Transverse colon (tissue), 4 donors: ENCODE measurements at regions not wholly inside any gene's neighbourhood (a gene's known extent, or its start where the extent isn't known, plus 50 kb on each side); places are given as distances from the start of the nearest gene placed in this dataset.

Experiments
- DNase-seq: peaks from one replicate; pipeline ENCODE4 v3.0.0-alpha.2; 2019
- H3K27ac ChIP-seq, 4 donors: fragments of 200-600 bp; sonication (generic); 2 replicates each; pipeline ENCODE4 v1.5.1; 2016 to 2018; ENCODE audit warnings: inconsistent platforms in 4 of 4
- H3K27me3 ChIP-seq: fragments of 200-600 bp; sonication (generic); 2 replicates; pipeline ENCODE4 v1.5.1; 2017; ENCODE audit warnings: inconsistent platforms
- H3K36me3 ChIP-seq, 4 donors: fragments of 200-600 bp; sonication (generic); 2 replicates each; pipeline ENCODE4 v1.5.1; 2017 to 2019; ENCODE audit warnings: inconsistent platforms in 4 of 4
- H3K4me1 ChIP-seq, 4 donors: fragments of 200-600 bp; sonication (generic); 2 replicates each; pipeline ENCODE4 v1.5.1; 2017 to 2020; ENCODE audit warnings: inconsistent platforms in 4 of 4
- H3K4me3 ChIP-seq, 4 donors: fragments of 200-600 bp; sonication (generic); 1 replicate in 1 of 4; 2 replicates in 3 of 4; pipeline versions ENCODE4 v1.5.1 to v1.6.1; 2017 to 2019; ENCODE audit warnings: inconsistent platforms in 4 of 4
- H3K9me3 ChIP-seq, 2 donors: fragments of 200-600 bp; sonication (generic); 2 replicates each; pipeline ENCODE4 v1.5.1; 2017 to 2019; ENCODE audit warnings: inconsistent platforms in 2 of 2
- EP300 ChIP-seq: sonication (generic); formaldehyde crosslinking; IDR thresholded peaks from one replicate; pipeline ENCODE4 v1.6.1; 2017; ENCODE audit warnings: antibody characterized with exemption, low read depth
- POLR2A ChIP-seq: fragments of 450-650 bp; IDR thresholded peaks from one replicate; pipeline ENCODE4 v1.6.1; 2016; ENCODE audit warnings: antibody characterized with exemption, mild to moderate bottlenecking, moderate library complexity
- POLR2AphosphoS5 ChIP-seq, 3 donors: sonication (generic); formaldehyde crosslinking; IDR thresholded peaks; one replicate each; pipeline ENCODE4 v1.6.1; 2016; ENCODE audit warnings: antibody characterized with exemption in 3 of 3
- WGBS, 2 donors: methylation state at CpG; one replicate each; pipeline ENCODE4 v1.1.5; 2018; ENCODE audit warnings: low coverage in 1 of 2; 5-methylcytosine and 5-hydroxymethylcytosine counted together
- in situ Hi-C, 4 donors: fragments of 200-750 bp; cut with MboI; loops; one replicate each; pipeline versions ENCODE4 v1.15.0 to v1.15.1; 2017; ENCODE audit warnings: low sequenced_read_pairs in 3 of 4, low pct_ligation_motif_present in 1 of 4, low pct_unique_long_range_greater_than_20kb in 1 of 4
- intact Hi-C: fragments of 100-400 bp; cut with DNase I; formaldehyde crosslinking; loops from one replicate; pipeline ENCODE4 v1.15.1; 2023; ENCODE audit warnings: low total_unique reads
- TF ChIP-seq, protein P1 (sequence below), 5 experiments: fragments of 200-600 bp in 3 of 5; fragments of 450-650 bp in 2 of 5; sonication (generic) in 3 of 5; IDR thresholded peaks; 1 replicate in 2 of 5; 2 replicates in 3 of 5; pipeline ENCODE4 v1.5.1; 2016 to 2017; ENCODE audit warnings: antibody characterized with exemption in 5 of 5, inconsistent platforms in 3 of 5, mild to moderate bottlenecking in 2 of 5, moderate library complexity in 1 of 5

DNA sequence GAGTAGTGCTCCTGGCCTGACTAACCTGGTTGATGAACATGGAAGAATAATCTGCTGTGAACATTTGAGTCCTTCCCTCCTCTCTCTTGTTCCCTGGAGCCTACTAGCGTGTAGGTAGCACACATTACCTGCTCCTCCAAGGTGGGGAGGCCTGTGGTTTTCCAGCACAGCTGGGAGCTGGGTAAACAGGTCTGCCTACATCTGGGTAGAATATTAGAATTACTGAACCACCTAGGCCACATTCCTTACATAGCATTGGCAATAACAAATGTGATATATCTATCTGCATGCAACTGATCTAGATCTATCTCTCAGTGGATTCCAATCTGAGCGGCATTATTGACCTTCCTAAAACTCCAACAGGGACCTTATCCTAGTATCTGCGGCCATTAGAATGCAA, 151.0 kb upstream of the ZNF366 start:
- DNase-seq = no peak
- Histone ChIP-seq H3K27me3 (no peaks in the 10 kb centered on the region), H3K9me3 (no peaks in the 10 kb centered on the region), H3K4me3 (no peak overlapping the region), H3K36me3 (no peaks in the 10 kb centered on the region), H3K4me1 (peaks cover 0 to 3% (median 0%) of the 10 kb centered on the region in 4 donors), H3K27ac (no peak overlapping the region)
- no peak for TF ChIP-seq POLR2AphosphoS5 (IDR thresholded peaks at IDR 0.05)
- no peak for TF ChIP-seq POLR2A
- no peak for TF ChIP-seq EP300
- TF ChIP-seq, protein P1, sequence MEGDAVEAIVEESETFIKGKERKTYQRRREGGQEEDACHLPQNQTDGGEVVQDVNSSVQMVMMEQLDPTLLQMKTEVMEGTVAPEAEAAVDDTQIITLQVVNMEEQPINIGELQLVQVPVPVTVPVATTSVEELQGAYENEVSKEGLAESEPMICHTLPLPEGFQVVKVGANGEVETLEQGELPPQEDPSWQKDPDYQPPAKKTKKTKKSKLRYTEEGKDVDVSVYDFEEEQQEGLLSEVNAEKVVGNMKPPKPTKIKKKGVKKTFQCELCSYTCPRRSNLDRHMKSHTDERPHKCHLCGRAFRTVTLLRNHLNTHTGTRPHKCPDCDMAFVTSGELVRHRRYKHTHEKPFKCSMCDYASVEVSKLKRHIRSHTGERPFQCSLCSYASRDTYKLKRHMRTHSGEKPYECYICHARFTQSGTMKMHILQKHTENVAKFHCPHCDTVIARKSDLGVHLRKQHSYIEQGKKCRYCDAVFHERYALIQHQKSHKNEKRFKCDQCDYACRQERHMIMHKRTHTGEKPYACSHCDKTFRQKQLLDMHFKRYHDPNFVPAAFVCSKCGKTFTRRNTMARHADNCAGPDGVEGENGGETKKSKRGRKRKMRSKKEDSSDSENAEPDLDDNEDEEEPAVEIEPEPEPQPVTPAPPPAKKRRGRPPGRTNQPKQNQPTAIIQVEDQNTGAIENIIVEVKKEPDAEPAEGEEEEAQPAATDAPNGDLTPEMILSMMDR (IDR thresholded peaks at IDR 0.05) = no peak
- WGBS, 2 donors = 97 to 100% methylated on average over 1 to 3 of the region's 3 CpGs
- in situ Hi-C loops (no loop called here), intact Hi-C loops (no loop called here)

DNA sequence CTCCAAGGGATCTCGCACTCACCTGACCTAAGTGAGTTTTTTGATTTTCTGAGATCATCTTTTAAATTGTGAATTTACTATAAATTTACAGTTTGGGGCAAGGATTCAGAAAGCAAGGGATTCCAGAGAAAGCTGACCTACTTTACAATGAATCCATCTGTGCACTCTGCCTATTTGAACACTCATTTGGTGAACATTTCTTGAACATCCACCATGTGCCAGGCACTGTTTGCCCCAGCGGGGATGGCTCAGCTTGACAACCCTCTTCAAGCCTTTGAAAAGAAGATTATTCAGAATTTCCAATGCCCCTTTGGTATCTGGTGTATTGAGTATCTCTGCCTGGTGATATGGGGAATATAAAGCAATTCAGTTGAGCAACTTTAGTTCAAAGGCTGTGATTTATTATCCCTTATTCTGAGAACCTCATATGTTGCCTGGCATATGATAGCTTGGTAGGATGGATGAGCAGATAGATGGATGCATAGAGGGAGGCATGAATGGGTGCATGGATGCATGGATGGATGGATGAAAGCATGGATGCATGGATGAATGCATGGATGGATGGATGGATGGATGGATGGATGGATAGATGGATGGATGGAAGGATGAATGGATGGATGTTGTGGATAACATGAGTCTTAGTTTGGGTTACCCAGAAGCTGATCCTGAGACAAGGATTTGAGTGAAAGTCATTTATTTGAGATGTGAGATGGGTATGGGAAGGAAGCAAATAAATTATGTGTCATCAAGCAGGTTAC, 149.7 kb upstream of the ZNF366 start:
- intact Hi-C loops = no loop called here
- TF ChIP-seq, protein P1 (IDR thresholded peaks at IDR 0.05) = no peak
- TF ChIP-seq POLR2A (no peak), EP300 (no peak), POLR2AphosphoS5 (IDR thresholded peaks at IDR 0.05) (no peak)
- 90 to 93% methylated on average over 2 of the region's 2 CpGs for WGBS, 2 donors
- Histone ChIP-seq H3K4me1 (peaks cover 0 to 3% (median 0%) of the 10 kb centered on the region in 4 donors), H3K9me3 (no peaks in the 10 kb centered on the region), H3K27ac (no peak overlapping the region), H3K27me3 (no peaks in the 10 kb centered on the region), H3K36me3 (no peaks in the 10 kb centered on the region), H3K4me3 (no peak overlapping the region)
- DNase-seq = no peak
- in situ Hi-C loops = no loop called here

DNA sequence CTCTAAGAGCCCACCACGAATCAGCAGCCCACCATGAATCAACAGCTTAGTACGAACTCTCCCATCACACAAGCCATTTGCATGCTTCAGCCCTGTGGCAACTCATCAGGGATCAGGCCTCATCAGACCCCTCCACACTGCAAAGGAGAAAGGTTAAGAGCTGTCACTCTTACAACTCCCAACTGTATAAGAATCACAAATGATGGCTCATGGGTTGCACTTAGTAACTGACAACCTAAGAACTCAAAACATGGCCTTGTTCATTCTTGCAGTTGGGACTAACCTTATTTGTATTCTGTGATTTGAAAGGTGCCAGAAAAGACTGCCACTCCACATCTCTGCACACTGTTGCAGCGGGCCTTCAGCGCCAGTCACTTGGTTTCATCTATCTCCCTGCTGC, 149.1 kb upstream of the ZNF366 start:
- TF ChIP-seq POLR2A = no peak
- no peak for TF ChIP-seq POLR2AphosphoS5 (IDR thresholded peaks at IDR 0.05)
- TF ChIP-seq, protein P1 (IDR thresholded peaks at IDR 0.05) = no peak
- TF ChIP-seq EP300 = no peak
- no peaks in the 10 kb centered on the region for H3K27me3 ChIP-seq
- 71 to 89% methylated on average over 1 to 4 of the region's 4 CpGs for WGBS, 2 donors

DNA sequence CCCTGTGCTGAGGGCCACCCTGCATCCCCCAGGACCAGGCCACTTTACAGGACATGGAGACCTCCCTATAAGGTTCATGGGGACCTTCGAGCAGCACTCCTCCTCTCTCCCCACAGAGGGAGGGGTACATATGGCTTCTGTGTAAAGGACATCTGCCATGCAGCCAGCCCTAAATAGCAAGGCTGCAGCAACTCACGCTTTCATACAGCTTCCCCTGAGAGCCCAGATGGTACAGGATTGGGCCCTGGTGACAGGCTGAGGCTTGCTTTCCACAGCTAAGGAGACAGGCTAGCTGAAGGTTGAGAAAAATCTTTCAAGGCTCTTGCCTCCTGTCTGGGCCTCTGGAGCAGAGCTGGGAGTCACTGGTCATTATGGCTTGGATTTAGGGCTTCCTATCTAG, 147.0 kb upstream of the ZNF366 start:
- no peak for DNase-seq
- TF ChIP-seq, protein P1 (IDR thresholded peaks at IDR 0.05) = no peak
- TF ChIP-seq POLR2A (no peak), EP300 (no peak), POLR2AphosphoS5 (IDR thresholded peaks at IDR 0.05) (no peak)
- WGBS, 2 donors = 87% methylated on average over 2 of the region's 2 CpGs; no CpG with 5 or more reads in 1 of the 2 donors
- in situ Hi-C loops (no loop called here), intact Hi-C loops (no loop called here)
- H3K36me3 ChIP-seq = no peaks in the 10 kb centered on the region
- H3K27ac ChIP-seq = peak overlapping the region in 1 of 4 donors; percentile 38
- no peaks in the 10 kb centered on the region for H3K27me3 ChIP-seq
- H3K9me3 ChIP-seq = no peaks in the 10 kb centered on the region
- H3K4me3 ChIP-seq = no peak overlapping the region
- H3K4me1 ChIP-seq = peaks cover 0 to 3% (median 0%) of the 10 kb centered on the region in 4 donors

More for the DNA sequence above, 149.1 kb upstream of the ZNF366 start:
- intact Hi-C loops (no loop called here), in situ Hi-C loops (no loop called here)
- H3K4me3 ChIP-seq = no peak overlapping the region
- H3K9me3 ChIP-seq = no peaks in the 10 kb centered on the region
- no peaks in the 10 kb centered on the region for H3K36me3 ChIP-seq
- peaks cover 0 to 3% (median 0%) of the 10 kb centered on the region in 4 donors for H3K4me1 ChIP-seq
- no peak for DNase-seq
- H3K27ac ChIP-seq = no peak overlapping the region
